ENCODE measurements at regions not wholly inside any gene's neighbourhood (a gene's known extent, or its start where the extent isn't known, plus 50 kb on each side); places are given as distances from the start of the nearest gene placed in this dataset.

GRCh38 chr4:133775469-133775868 is 426.1 kb downstream of the PABPC4L start:
- no peak for TF ChIP-seq CTCF (IDR thresholded peaks at IDR 0.05)
- no peak for TF ChIP-seq POLR2A (IDR thresholded peaks at IDR 0.05)
- no peak for TF ChIP-seq POLR2AphosphoS5 (IDR thresholded peaks at IDR 0.05)
